ENCODE measurements at regions not wholly inside any gene's neighbourhood (a gene's known extent, or its start where the extent isn't known, plus 50 kb on each side); places are given as distances from the start of the nearest gene placed in this dataset.

GRCh38 chr2:173740639-173741038 lies 224.5 kb downstream of the SP3 start:
- no peak for DNase-seq

GRCh38 chr2:173741759-173742158 lies 223.4 kb downstream of the SP3 start:
- no peak for DNase-seq

GRCh38 chr2:173747035-173747434 lies 218.1 kb downstream of the SP3 start:
- DNase-seq, result no peak

- no peak for DNase-seq
These were observed 215.9 kb downstream of the SP3 start for GRCh38 chr2:173749315-173749714.

DNA sequence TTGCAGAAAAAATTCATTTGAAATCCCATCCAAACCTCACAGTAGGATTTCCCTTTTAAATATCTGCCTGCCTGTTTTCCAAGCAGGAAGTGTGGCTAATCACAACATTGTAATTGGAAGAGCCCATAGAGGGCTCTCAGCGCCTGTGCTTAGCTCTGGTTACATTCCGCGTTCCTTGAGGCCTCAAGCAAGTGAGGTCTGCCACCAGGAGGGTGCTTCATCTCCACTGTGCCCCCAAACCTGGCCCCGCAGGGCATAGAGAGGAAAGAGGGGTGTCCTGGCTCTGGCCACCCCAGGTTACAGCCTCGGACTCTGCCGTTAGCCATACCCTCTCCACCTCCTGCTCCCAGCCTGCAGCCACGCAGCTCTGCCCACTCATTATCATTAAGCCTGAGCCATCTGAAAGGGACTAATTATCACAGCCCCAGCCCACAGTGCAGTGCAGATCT lies 214.8 kb downstream of the SP3 start:
- DNase-seq, result no peak

- no peak for DNase-seq
These were observed 214.3 kb downstream of the SP3 start for GRCh38 chr2:173750831-173751230.

DNA sequence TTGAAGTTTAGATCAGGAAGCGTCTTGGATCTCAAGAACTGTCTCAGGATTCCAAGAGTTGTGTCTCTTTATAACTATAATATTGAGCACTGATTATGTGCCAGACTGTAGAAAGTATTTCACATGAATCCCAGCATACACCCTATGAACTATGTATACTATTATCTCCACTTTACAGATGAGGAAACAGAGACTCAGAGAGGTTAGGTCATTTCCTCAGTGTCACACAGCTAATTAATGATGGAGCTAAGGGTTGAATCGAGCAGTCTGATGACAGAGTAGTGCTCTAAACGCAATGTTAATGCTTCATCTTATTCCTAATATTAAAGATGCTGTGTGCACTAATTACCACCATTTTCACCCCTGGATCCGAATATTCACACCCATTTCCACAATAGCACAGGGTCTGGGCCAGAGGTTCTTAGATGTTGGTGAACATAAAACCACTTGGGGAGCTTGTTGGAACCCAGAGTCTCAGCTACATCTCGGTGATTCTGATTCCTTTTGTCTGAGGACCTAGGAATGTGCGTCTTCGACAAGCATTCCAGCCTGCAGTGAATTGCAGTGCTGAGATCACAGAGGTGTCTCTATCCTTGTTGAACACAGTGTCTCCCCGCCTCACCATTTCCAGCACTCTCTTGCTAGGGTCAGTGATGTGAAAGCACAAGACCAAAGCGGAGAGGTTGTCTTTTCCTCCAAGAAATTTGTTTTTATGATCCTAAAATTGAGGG lies 213.8 kb downstream of the SP3 start:
- no peak for DNase-seq

GRCh38 chr2:173752152-173752551 lies 213.0 kb downstream of the SP3 start:
- DNase-seq, result no peak

DNA sequence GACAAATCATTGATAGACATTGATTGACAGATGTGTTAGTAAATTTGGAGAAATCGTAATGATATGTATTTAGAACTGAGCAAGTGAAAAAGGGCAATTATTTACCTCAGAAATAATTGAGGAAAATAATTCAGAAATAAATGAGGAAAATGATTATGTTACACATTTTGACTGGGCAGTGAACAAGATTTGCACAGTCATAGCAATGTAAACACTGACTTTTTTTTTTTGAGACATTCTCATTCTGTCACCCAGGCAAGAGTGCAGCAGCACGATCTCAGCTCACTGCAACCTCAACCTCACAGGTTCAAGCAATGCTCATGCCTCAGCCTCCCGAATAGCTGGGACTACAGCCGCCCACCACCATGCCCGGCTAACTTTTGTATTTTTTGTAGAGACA lies 211.7 kb downstream of the SP3 start:
- no peak for DNase-seq

GRCh38 chr2:173754165-173754564 lies 211.0 kb downstream of the SP3 start:
- no peak for DNase-seq

DNA sequence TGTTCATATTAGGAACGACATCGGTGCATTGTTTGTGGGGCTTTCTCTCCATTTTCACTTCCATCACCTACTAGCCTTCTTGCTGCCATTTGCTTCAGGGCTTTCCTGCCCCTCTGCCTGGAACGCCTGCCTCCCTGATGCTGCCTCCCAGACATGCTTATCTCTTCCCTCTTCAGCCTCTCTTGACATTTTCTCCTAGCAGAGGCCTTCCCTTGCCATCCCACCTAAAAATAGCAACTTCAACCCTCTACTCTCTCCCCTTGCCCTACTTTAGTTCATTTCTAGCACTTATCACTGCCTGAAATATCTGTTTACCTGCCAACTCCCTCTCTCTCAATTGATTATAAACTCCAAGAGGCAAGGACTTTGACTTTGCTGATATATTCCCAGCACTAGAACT lies 210.3 kb downstream of the SP3 start:
- DNase-seq, result no peak

- no peak for DNase-seq
These were observed 209.4 kb downstream of the SP3 start for GRCh38 chr2:173755798-173756197.

GRCh38 chr2:173759959-173760358 lies 205.2 kb downstream of the SP3 start:
- no peak for DNase-seq

DNA sequence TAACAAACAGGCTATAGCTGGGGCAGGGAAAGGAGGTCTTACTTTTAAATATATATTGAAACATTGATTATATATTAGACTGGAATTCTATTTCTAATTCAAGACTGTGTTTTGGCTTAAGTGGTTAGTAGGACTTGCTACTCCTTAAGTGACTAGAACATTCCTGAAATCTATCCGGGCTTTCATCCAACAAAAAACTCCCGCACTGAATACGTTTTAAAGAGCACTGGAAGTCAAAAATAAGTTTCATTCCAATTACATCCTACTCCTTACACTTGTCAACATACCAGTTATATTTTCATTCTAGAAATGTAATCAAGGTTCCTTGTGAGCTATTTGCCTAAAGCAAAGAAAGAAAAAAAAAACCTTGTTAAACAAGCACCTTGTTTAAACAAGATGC lies 204.6 kb downstream of the SP3 start:
- no peak for DNase-seq

DNA sequence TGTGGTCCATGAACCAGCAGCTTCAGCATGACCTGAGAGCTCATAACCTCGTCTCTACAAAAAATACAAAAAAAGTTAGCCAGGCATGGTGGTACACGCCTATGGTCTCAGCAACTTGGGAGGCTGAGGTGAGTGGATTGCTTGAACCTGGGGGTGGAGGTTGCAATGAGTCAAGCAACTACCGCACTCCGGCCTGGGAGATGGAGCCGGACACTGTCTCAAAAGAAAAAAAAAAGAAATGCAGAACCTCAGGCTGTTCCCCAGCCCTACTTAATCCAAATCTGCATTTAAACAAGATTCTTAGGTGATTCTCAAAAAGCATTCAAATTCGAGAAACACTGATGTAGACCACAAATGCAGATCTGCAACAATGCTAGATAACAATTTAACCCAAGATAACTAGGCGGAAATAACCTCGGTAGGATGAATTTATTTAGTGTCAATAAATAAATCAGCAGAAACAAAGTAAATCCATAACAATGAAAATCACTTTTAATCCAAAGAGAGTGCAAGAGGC lies 203.5 kb downstream of the SP3 start:
- DNase-seq, result no peak

DNA sequence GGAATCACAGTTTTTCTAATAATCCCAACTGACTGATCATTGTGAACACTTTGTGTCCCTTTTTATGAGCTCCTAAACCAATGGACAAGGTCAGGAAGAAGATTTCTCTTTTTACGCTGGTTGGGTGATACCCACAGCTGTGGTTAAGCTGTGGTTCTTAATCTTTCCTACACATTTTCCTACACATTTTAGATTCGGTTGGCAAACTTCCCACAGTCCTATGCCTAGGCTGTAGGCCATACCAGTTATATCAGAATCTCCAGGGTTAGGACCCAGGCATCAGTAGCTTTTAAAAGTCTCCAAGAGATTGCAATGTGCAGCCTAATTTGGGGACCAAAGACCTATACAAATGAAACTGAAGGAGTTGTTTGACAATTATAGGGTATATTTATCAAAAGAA lies 203.0 kb downstream of the SP3 start:
- DNase-seq, result no peak

DNA sequence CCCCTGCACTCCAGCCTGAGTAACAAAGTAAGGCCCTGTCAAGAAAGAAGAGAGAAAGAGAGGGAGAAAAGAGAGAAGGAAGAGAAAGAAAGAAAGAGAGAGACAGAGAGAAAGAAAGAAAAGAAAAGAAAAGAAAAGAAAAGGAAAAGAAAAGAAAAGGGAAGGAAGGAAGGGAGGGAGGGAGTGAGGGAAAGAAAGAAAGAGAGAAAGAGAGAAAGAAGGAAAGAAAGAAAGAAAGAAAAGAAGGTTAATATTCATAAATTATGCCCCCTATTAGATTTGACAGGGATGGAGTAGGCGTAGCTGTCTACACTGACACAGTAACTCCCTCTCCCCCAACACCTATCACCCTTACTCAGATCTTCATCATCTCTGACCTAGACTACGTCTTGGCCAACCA lies 202.3 kb downstream of the SP3 start:
- DNase-seq, result no peak

- no peak for DNase-seq
These were observed 201.5 kb downstream of the SP3 start for GRCh38 chr2:173763641-173764040.

GRCh38 chr2:173764094-173764493 lies 201.1 kb downstream of the SP3 start:
- no peak for DNase-seq

DNA sequence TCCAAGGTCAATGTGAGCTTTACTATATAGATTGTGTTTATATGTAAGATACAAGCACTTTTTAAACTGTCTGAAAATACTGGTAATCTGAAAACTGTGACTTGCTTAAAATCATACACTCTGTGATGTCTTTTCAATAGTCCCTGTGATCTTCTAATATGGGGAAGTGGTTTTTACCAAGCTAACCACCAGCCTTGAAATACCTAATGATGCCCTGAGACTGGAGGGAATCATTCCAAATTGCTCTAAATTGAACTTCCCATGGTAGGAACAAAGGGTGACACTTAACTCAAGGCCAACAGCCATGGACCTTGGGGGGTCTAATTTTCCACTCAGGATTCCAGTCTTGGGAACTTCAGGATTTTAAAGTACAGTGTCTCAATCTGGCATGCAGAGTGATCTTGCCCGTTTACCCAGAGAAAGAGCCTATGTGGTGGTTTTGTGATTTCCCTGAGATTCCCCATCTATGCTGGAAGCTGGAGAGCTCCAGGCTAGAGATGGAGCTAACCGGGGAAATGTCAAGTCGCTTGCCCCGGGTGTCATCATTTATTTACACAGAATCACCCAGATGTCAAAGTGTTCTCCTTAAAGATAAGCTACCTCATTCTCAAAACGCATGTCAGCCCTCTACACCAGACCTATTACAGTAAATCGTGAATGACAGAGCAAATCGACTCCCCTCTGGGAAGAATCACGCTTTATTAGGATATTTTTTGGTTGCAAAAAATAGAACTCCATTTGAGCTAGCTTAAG lies 198.5 kb downstream of the SP3 start:
- DNase-seq, result no peak

- no peak for DNase-seq
These were observed 194.1 kb downstream of the SP3 start for GRCh38 chr2:173770947-173771678.

DNA sequence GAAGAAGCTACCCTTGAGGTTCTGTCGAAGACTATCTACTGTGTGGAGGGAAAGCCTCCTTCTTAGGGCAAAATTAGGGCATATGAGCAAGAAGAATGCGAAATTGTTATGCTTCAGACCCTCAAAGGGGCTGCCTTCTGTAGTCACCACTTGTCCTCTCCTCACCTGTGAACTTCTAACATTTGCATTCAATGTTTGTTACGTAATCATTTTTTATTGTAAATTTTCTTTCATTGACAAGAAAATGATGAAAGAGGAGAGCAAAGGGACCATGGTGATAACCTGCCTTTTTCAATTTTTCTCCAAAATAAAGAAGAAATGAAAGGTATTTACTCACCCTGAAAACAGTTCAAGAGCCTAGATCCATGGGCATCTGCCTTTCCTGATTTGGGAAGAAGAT lies 193.0 kb downstream of the SP3 start:
- DNase-seq, result no peak

- DNase-seq, result no peak
These were observed 192.1 kb downstream of the SP3 start for GRCh38 chr2:173773076-173773475.

GRCh38 chr2:173775440-173775839 lies 189.7 kb downstream of the SP3 start:
- DNase-seq, result peak; percentile 12

Measured in activated CD4-positive, alpha-beta T cell treated with anti-CD3 and anti-CD28 coated beads for 48 hours (primary cell).